GM21390 (cell line): ENCODE measurements at regions not wholly inside any gene's neighbourhood (a gene's known extent, or its start where the extent isn't known, plus 50 kb on each side); places are given as distances from the start of the nearest gene placed in this dataset.
"Not testable (repeated sequence)": the region's sequence is repeated elsewhere in the genome, so short reads cannot be mapped to it uniquely, and the experiment has no call there.

Source experiments
- ATAC-seq: cut with Tn5 transposase; IDR thresholded peaks from one replicate; pipeline ENCODE4 v1.9.1; 2021; ENCODE audit not compliant: unreplicated experiment

GRCh38 chr2:111315188-111315917 lies 194.6 kb downstream of the BCL2L11 start:
- ATAC-seq, result not testable (repeated sequence)

GRCh38 chr2:111316221-111316741 lies 195.6 kb downstream of the BCL2L11 start:
- ATAC-seq, result not testable (repeated sequence)

- ATAC-seq, result not testable (repeated sequence)
These were observed 196.3 kb downstream of the BCL2L11 start for GRCh38 chr2:111316881-111317549.

GRCh38 chr2:111319552-111319951 lies 198.8 kb downstream of the BCL2L11 start:
- not testable (repeated sequence) for ATAC-seq

GRCh38 chr2:111320264-111320663 lies 199.6 kb downstream of the BCL2L11 start:
- not testable (repeated sequence) for ATAC-seq

GRCh38 chr2:111320965-111321364 lies 200.3 kb downstream of the BCL2L11 start:
- ATAC-seq, result not testable (repeated sequence)

- not testable (repeated sequence) for ATAC-seq
These were observed 202.7 kb downstream of the BCL2L11 start for GRCh38 chr2:111323384-111323783.

GRCh38 chr2:111327726-111328125 lies 207.0 kb downstream of the BCL2L11 start:
- ATAC-seq, result not testable (repeated sequence)

GRCh38 chr2:111329309-111329708 lies 208.6 kb downstream of the BCL2L11 start:
- ATAC-seq, result not testable (repeated sequence)

- ATAC-seq, result not testable (repeated sequence)
These were observed 210.5 kb downstream of the BCL2L11 start for GRCh38 chr2:111331099-111331724.

- ATAC-seq, result not testable (repeated sequence)
These were observed 214.7 kb downstream of the BCL2L11 start for GRCh38 chr2:111335220-111335907.

GRCh38 chr2:111338474-111338873 lies 217.8 kb downstream of the BCL2L11 start:
- ATAC-seq, result not testable (repeated sequence)

- not testable (repeated sequence) for ATAC-seq
These were observed 218.8 kb downstream of the BCL2L11 start for GRCh38 chr2:111339476-111339875.

GRCh38 chr2:111344590-111344989 lies 223.9 kb downstream of the BCL2L11 start:
- not testable (repeated sequence) for ATAC-seq

GRCh38 chr2:111345439-111345838 lies 224.7 kb downstream of the BCL2L11 start:
- ATAC-seq, result not testable (repeated sequence)

- not testable (repeated sequence) for ATAC-seq
These were observed 225.6 kb downstream of the BCL2L11 start for GRCh38 chr2:111346018-111346930.

GRCh38 chr2:111347695-111348094 lies 227.0 kb downstream of the BCL2L11 start:
- not testable (repeated sequence) for ATAC-seq

GRCh38 chr2:111348316-111348715 lies 227.6 kb downstream of the BCL2L11 start:
- not testable (repeated sequence) for ATAC-seq

- ATAC-seq, result not testable (repeated sequence)
These were observed 234.5 kb downstream of the BCL2L11 start for GRCh38 chr2:111355022-111355817.
